Trophoblast cell (in vitro differentiated cells and primary cell): ENCODE measurements at regions not wholly inside any gene's neighbourhood (a gene's known extent, or its start where the extent isn't known, plus 50 kb on each side); places are given as distances from the start of the nearest gene placed in this dataset.

Source experiments
- DNase-seq, 2 donors: peaks; one replicate each; pipeline ENCODE4 v3.0.0-alpha.2; 2016
- H2AFZ ChIP-seq: 2 replicates; pipeline ENCODE4 v1.6.1; 2013; ENCODE audit warnings: low read length, moderate library complexity, mild to moderate bottlenecking; ENCODE audit not compliant: insufficient read depth, poor library complexity
- H2AK5ac ChIP-seq: 2 replicates; pipeline ENCODE4 v1.6.1; 2013; ENCODE audit warnings: mild to moderate bottlenecking, low read length
- H2BK120ac ChIP-seq: 2 replicates; pipeline ENCODE4 v1.6.1; 2013; ENCODE audit warnings: low read length, mild to moderate bottlenecking, moderate library complexity; ENCODE audit not compliant: insufficient read depth, poor library complexity
- H2BK12ac ChIP-seq: 2 replicates; pipeline ENCODE4 v1.6.1; 2013; ENCODE audit warnings: mild to moderate bottlenecking, low read length, moderate library complexity
- H2BK5ac ChIP-seq: 2 replicates; pipeline ENCODE4 v1.6.1; 2013; ENCODE audit warnings: low read length, low read depth, moderate library complexity, mild to moderate bottlenecking; ENCODE audit not compliant: poor library complexity
- H3K14ac ChIP-seq: 2 replicates; pipeline ENCODE4 v1.6.1; 2013; ENCODE audit warnings: mild to moderate bottlenecking, low read length
- H3K18ac ChIP-seq: 2 replicates; pipeline ENCODE4 v1.6.1; 2013; ENCODE audit warnings: mild to moderate bottlenecking, low read length
- H3K23ac ChIP-seq: 2 replicates; pipeline ENCODE4 v1.6.1; 2013; ENCODE audit warnings: low read length
- H3K27ac ChIP-seq: 2 replicates; pipeline ENCODE4 v1.5.1; 2013; ENCODE audit warnings: low read depth, mild to moderate bottlenecking, inconsistent platforms, low read length, moderate library complexity
- H3K27me3 ChIP-seq: 2 replicates; pipeline ENCODE4 v1.6.1; 2013; ENCODE audit warnings: inconsistent platforms, mild to moderate bottlenecking, low read length, moderate library complexity; ENCODE audit not compliant: insufficient read depth
- H3K36me3 ChIP-seq, 2 experiments: 1 replicate in 1 of 2; 2 replicates in 1 of 2; pipeline ENCODE4 v1.6.1; 2013; ENCODE audit warnings: low read length in 2 of 2, mild to moderate bottlenecking in 2 of 2, moderate library complexity in 1 of 2; ENCODE audit not compliant: insufficient read depth in 2 of 2, control insufficient read depth in 1 of 2
- H3K4ac ChIP-seq: 2 replicates; pipeline ENCODE4 v1.6.1; 2013; ENCODE audit warnings: low read depth, mild to moderate bottlenecking, low read length, moderate library complexity
- H3K4me1 ChIP-seq, 2 experiments: 1 replicate in 1 of 2; 2 replicates in 1 of 2; pipeline ENCODE4 v1.6.1; 2013; ENCODE audit warnings: low read length in 2 of 2, mild to moderate bottlenecking in 2 of 2, moderate library complexity in 1 of 2; ENCODE audit not compliant: insufficient read depth in 2 of 2, control insufficient read depth in 1 of 2
- H3K4me2 ChIP-seq: 2 replicates; pipeline ENCODE4 v1.6.1; 2013; ENCODE audit warnings: inconsistent platforms, mild to moderate bottlenecking, low read length, moderate library complexity
- H3K4me3 ChIP-seq: 2 replicates; pipeline ENCODE4 v1.5.1; 2013; ENCODE audit warnings: mild to moderate bottlenecking, low read depth, low read length, inconsistent platforms
- H3K79me1 ChIP-seq: one replicate; pipeline ENCODE4 v1.6.1; 2013; ENCODE audit warnings: low read length
- H3K79me2 ChIP-seq: 2 replicates; pipeline ENCODE4 v1.6.1; 2013; ENCODE audit warnings: low read length, mild to moderate bottlenecking; ENCODE audit not compliant: control insufficient read depth, insufficient read depth, poor library complexity
- H3K9ac ChIP-seq: 2 replicates; pipeline ENCODE4 v1.6.1; 2013; ENCODE audit warnings: mild to moderate bottlenecking, low read length
- H3K9me3 ChIP-seq: 2 replicates; pipeline ENCODE4 v1.6.1; 2013; ENCODE audit warnings: low read depth, mild to moderate bottlenecking, control low read depth, inconsistent platforms, low read length; ENCODE audit not compliant: insufficient read depth
- H4K12ac ChIP-seq: 2 replicates; pipeline ENCODE4 v1.6.1; 2013; ENCODE audit warnings: low read depth, mild to moderate bottlenecking, low read length, moderate library complexity
- H4K8ac ChIP-seq: 2 replicates; pipeline ENCODE4 v1.6.1; 2013; ENCODE audit warnings: low read depth, mild to moderate bottlenecking, low read length, moderate library complexity
- H4K91ac ChIP-seq: one replicate; pipeline ENCODE4 v1.6.1; 2013; ENCODE audit warnings: low read depth, mild to moderate bottlenecking, low read length, moderate library complexity
- WGBS: extraction: QIAGEN DNeasy Blood & Tissue Kit; methylation state at CpG from one replicate; pipeline ENCODE4 v1.1.7; 2013; ENCODE audit warnings: missing lambda C conversion rate; ENCODE audit not compliant: insufficient read length, insufficient coverage; ENCODE audit errors: extremely low coverage; 5-methylcytosine and 5-hydroxymethylcytosine counted together

- Histone ChIP-seq H3K79me2 (no peaks in the 10 kb centered on the region), H3K14ac (no peak overlapping the region), H3K9ac (no peak overlapping the region), H3K23ac (no peak overlapping the region), H2AK5ac (no peak overlapping the region), H3K9me3 (no peaks in the 10 kb centered on the region), H3K4me1 (peaks cover under 1 to 1% of the 10 kb centered on the region in 2 experiments), H4K91ac (no peak overlapping the region), H2BK12ac (no peak overlapping the region), H2BK120ac (no peak overlapping the region), H4K8ac (no peak overlapping the region), H3K36me3 (no peaks in the 10 kb centered on the region), H3K4ac (no peak overlapping the region), H3K27ac (no peak overlapping the region), H2AFZ (no peak overlapping the region), H3K4me3 (no peak overlapping the region), H3K79me1 (no peaks in the 10 kb centered on the region), H3K27me3 (no peaks in the 10 kb centered on the region), H2BK5ac (no peak overlapping the region), H3K18ac (no peak overlapping the region), H4K12ac (no peak overlapping the region), H3K4me2 (no peak overlapping the region)
- no peak for DNase-seq
- WGBS = no CpG with 5 or more reads among the region's 2 CpGs
These were observed 135.9 kb upstream of the DAB2 start for GRCh38 chr5:39560726-39561125.

GRCh38 chr5:39559923-39560322, 135.1 kb upstream of the DAB2 start:
- no peaks in the 10 kb centered on the region for H3K27me3 ChIP-seq
- H4K12ac ChIP-seq = no peak overlapping the region
- no peak overlapping the region for H2BK5ac ChIP-seq
- no peak overlapping the region for H3K14ac ChIP-seq
- H4K91ac ChIP-seq = no peak overlapping the region
- H3K23ac ChIP-seq = no peak overlapping the region
- 100% methylated on average over 1 of the region's 2 CpGs for WGBS
- no peak for DNase-seq
- no peak overlapping the region for H3K9ac ChIP-seq
- H3K4me1 ChIP-seq = peaks cover 2 to 3% of the 10 kb centered on the region in 2 experiments
- no peaks in the 10 kb centered on the region for H3K79me1 ChIP-seq
- H4K8ac ChIP-seq = no peak overlapping the region
- no peak overlapping the region for H3K4me2 ChIP-seq
- H2BK12ac ChIP-seq = no peak overlapping the region
- no peaks in the 10 kb centered on the region for H3K36me3 ChIP-seq
- H3K9me3 ChIP-seq = no peaks in the 10 kb centered on the region
- H3K79me2 ChIP-seq = no peaks in the 10 kb centered on the region
- H2AK5ac ChIP-seq = no peak overlapping the region
- H2BK120ac ChIP-seq = no peak overlapping the region
- H3K4me3 ChIP-seq = no peak overlapping the region
- H3K18ac ChIP-seq = no peak overlapping the region
- H3K27ac ChIP-seq = no peak overlapping the region
- H3K4ac ChIP-seq = no peak overlapping the region
- H2AFZ ChIP-seq = no peak overlapping the region

DNA sequence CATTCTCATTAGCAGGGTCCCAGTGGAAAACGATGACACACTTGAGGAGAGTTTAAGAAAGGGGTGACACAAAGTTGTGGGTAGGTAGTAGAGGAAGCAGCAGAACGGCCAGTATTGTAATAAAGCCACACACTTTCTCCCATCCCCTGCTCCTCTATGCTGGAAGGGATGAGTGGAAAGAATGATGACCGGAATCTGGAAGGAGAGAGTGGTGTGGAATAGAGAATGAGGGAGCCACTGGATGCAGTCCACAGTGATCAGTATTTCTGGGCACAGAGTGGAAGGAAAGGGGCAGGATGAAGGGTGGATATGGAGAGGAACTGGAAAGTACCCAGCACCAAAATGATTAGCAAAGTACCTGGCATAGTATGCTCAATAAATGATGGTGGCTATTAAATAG, 133.8 kb upstream of the DAB2 start:
- no peaks in the 10 kb centered on the region for H3K79me2 ChIP-seq

DNA sequence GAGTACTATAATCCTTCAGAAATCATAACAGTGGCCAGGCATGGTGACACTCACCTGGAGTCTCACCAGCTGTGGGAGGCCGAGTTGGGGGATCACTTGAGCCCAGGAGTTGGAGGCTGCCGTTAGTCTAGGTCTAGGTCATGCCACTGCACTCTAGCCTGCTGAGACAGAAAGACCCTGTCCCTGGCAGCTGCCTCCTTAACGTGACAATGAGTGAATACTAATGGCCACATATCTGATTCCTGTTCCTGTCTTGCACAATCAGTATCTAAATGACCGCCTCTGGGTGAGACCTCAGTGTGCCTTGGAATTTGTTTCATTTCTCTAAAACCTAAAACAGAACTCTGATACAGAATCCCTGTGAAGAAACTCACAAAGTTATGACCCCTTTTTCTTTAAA, 131.0 kb upstream of the DAB2 start:
- Histone ChIP-seq H2BK12ac (no peak overlapping the region), H4K91ac (no peak overlapping the region), H3K4me2 (no peak overlapping the region), H3K27ac (no peak overlapping the region), H3K23ac (no peak overlapping the region), H3K9ac (no peak overlapping the region), H3K14ac (no peak overlapping the region), H3K4ac (no peak overlapping the region), H2AFZ (no peak overlapping the region), H3K79me2 (no peaks in the 10 kb centered on the region), H3K36me3 (no peaks in the 10 kb centered on the region), H3K18ac (no peak overlapping the region), H3K9me3 (no peaks in the 10 kb centered on the region), H4K12ac (no peak overlapping the region), H3K4me1 (peaks cover 3 to 4% of the 10 kb centered on the region in 2 experiments), H4K8ac (no peak overlapping the region), H2AK5ac (no peak overlapping the region), H3K4me3 (no peak overlapping the region), H2BK120ac (no peak overlapping the region), H3K79me1 (no peaks in the 10 kb centered on the region), H2BK5ac (no peak overlapping the region), H3K27me3 (no peaks in the 10 kb centered on the region)
- DNase-seq = peak in 1 of 2 donors; percentile 29
- WGBS = no CpG with 5 or more reads among the region's 4 CpGs

More for the DNA sequence above, 133.8 kb upstream of the DAB2 start:
- Histone ChIP-seq H3K9ac (no peak overlapping the region), H3K23ac (no peak overlapping the region), H3K18ac (no peak overlapping the region), H2BK120ac (no peak overlapping the region), H2BK5ac (no peak overlapping the region), H4K91ac (no peak overlapping the region), H3K27ac (no peak overlapping the region), H3K36me3 (no peaks in the 10 kb centered on the region), H2AK5ac (no peak overlapping the region), H3K4me2 (no peak overlapping the region), H3K27me3 (no peaks in the 10 kb centered on the region), H3K14ac (no peak overlapping the region), H4K12ac (no peak overlapping the region), H3K4ac (no peak overlapping the region), H4K8ac (no peak overlapping the region), H3K4me3 (no peak overlapping the region), H3K79me1 (no peaks in the 10 kb centered on the region), H2BK12ac (no peak overlapping the region), H3K9me3 (no peaks in the 10 kb centered on the region), H3K4me1 (peaks cover 3 to 4% of the 10 kb centered on the region in 2 experiments), H2AFZ (no peak overlapping the region)
- no CpG with 5 or more reads among the region's 3 CpGs for WGBS
- no peak for DNase-seq
